ENCODE measurements at regions not wholly inside any gene's neighbourhood (a gene's known extent, or its start where the extent isn't known, plus 50 kb on each side); places are given as distances from the start of the nearest gene placed in this dataset.

DNA sequence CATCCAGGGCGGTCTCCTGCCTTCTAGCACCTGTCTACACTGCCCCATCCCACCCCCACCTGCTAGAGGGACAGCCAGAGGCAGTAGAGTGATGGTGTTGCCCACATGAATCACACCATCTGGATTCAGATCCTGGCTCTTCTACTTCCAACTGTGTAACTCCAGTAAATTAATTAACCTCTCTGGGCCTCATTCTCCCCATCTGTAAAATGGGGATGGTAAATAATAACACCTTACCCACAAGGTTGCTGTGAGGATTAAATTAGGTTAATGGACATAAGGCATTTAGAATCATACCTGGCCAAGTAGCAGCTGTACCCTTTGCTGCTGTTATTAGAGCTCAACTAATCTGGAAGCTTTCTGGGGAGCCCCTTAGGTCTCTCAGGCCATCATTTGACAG, 149.6 kb upstream of the BCOR start:
- TF ChIP-seq, protein P1, sequence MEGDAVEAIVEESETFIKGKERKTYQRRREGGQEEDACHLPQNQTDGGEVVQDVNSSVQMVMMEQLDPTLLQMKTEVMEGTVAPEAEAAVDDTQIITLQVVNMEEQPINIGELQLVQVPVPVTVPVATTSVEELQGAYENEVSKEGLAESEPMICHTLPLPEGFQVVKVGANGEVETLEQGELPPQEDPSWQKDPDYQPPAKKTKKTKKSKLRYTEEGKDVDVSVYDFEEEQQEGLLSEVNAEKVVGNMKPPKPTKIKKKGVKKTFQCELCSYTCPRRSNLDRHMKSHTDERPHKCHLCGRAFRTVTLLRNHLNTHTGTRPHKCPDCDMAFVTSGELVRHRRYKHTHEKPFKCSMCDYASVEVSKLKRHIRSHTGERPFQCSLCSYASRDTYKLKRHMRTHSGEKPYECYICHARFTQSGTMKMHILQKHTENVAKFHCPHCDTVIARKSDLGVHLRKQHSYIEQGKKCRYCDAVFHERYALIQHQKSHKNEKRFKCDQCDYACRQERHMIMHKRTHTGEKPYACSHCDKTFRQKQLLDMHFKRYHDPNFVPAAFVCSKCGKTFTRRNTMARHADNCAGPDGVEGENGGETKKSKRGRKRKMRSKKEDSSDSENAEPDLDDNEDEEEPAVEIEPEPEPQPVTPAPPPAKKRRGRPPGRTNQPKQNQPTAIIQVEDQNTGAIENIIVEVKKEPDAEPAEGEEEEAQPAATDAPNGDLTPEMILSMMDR (IDR thresholded peaks at IDR 0.05 in 4 of 5, conservative IDR thresholded peaks at IDR 0.05 in 1 of 5), result no peak
- no peak for TF ChIP-seq POLR2A (IDR thresholded peaks at IDR 0.05)
